ENCODE measurements at regions not wholly inside any gene's neighbourhood (a gene's known extent, or its start where the extent isn't known, plus 50 kb on each side); places are given as distances from the start of the nearest gene placed in this dataset.

DNA sequence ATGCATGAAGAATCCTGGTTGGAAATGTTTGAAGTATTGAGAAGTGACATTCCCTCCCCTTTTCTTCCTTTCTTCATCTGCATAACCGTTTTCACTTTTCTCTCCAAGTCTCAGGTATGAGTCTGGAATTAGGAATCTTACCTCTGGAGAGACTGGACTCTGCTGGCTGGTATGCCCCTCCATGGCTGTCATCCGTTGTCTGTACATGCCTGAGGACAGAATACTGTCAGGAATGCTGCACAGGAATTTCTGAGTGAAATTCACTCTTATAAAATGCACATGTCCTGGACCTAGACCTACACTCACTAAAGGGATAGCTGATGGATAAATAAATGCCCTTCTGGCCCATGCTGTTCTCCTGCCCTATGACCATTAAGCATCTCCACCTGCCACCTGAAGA lies 179.5 kb downstream of the MSN start:
- ATAC-seq (ENCODE audit: insufficient read depth, low FRiP score) (no peak), DNase-seq (no peak)
- TF ChIP-seq, protein P1, sequence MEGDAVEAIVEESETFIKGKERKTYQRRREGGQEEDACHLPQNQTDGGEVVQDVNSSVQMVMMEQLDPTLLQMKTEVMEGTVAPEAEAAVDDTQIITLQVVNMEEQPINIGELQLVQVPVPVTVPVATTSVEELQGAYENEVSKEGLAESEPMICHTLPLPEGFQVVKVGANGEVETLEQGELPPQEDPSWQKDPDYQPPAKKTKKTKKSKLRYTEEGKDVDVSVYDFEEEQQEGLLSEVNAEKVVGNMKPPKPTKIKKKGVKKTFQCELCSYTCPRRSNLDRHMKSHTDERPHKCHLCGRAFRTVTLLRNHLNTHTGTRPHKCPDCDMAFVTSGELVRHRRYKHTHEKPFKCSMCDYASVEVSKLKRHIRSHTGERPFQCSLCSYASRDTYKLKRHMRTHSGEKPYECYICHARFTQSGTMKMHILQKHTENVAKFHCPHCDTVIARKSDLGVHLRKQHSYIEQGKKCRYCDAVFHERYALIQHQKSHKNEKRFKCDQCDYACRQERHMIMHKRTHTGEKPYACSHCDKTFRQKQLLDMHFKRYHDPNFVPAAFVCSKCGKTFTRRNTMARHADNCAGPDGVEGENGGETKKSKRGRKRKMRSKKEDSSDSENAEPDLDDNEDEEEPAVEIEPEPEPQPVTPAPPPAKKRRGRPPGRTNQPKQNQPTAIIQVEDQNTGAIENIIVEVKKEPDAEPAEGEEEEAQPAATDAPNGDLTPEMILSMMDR (IDR thresholded peaks at IDR 0.05; ENCODE audit: control extremely low read depth, extremely low read depth), result no peak
- Histone ChIP-seq H3K4me3 (no peak overlapping the region), H3K27me3 (ENCODE audit: control insufficient read depth in 3 of 3, insufficient read depth in 3 of 3, low read length in 2 of 3) (no peaks in the 10 kb centered on the region), H3K36me3 (ENCODE audit: control insufficient read depth in 4 of 4, insufficient read depth in 4 of 4, low read length in 4 of 4) (no peaks in the 10 kb centered on the region), H3K4me1 (ENCODE audit: control insufficient read depth in 5 of 5, insufficient read depth in 5 of 5, low read length in 5 of 5) (no peaks in the 10 kb centered on the region), H3K9ac (ENCODE audit: insufficient read depth in 1 of 2, low read length in 2 of 2) (no peak overlapping the region), H3K9me3 (ENCODE audit: control insufficient read depth in 4 of 4, insufficient read depth in 3 of 4, low read length in 3 of 4) (peaks cover 0 to 5% (median 3%) of the 10 kb centered on the region in 4 donors), H3K27ac (ENCODE audit: low read depth in 1 of 2, low read length in 1 of 2) (no peak overlapping the region)
- 49 to 92% methylated on average over 2 of the region's 2 CpGs for WGBS, 2 donors

DNA sequence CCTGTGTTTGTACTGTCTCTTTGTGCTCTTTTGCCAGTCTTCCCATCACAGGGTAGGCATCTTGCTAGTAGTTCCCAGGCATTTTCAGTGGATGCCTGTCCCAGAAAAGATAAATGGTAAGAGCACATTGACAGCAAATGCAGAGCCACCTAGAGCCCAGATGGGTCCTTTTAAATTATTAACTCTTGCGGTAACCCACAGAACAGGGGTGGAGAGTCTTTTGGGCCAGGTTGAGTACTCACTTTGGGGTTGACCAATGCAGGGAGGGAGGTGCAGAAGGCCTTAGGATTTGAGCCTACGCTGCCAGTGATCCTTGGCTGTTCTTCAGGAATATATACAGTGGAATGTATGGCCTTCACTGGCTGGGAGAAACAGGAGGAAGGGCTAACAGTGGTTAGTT lies 173.8 kb downstream of the MSN start:
- Histone ChIP-seq H3K27me3 (ENCODE audit: control insufficient read depth in 3 of 3, insufficient read depth in 3 of 3, low read length in 2 of 3) (no peaks in the 10 kb centered on the region), H3K36me3 (ENCODE audit: control insufficient read depth in 4 of 4, insufficient read depth in 4 of 4, low read length in 4 of 4) (no peaks in the 10 kb centered on the region), H3K4me3 (no peak overlapping the region), H3K27ac (ENCODE audit: low read depth in 1 of 2, low read length in 1 of 2) (no peak overlapping the region), H3K4me1 (ENCODE audit: control insufficient read depth in 5 of 5, insufficient read depth in 5 of 5, low read length in 5 of 5) (no peaks in the 10 kb centered on the region), H3K9ac (ENCODE audit: insufficient read depth in 1 of 2, low read length in 2 of 2) (no peak overlapping the region), H3K9me3 (ENCODE audit: control insufficient read depth in 4 of 4, insufficient read depth in 3 of 4, low read length in 3 of 4) (peaks cover 0 to 19% (median 3%) of the 10 kb centered on the region in 4 donors)
- WGBS, 2 donors, result 88 to 100% methylated on average over 2 of the region's 2 CpGs
- DNase-seq (no peak), ATAC-seq (ENCODE audit: insufficient read depth, low FRiP score) (no peak)
- TF ChIP-seq, protein P1 (IDR thresholded peaks at IDR 0.05; ENCODE audit: control extremely low read depth, extremely low read depth), result no peak

DNA sequence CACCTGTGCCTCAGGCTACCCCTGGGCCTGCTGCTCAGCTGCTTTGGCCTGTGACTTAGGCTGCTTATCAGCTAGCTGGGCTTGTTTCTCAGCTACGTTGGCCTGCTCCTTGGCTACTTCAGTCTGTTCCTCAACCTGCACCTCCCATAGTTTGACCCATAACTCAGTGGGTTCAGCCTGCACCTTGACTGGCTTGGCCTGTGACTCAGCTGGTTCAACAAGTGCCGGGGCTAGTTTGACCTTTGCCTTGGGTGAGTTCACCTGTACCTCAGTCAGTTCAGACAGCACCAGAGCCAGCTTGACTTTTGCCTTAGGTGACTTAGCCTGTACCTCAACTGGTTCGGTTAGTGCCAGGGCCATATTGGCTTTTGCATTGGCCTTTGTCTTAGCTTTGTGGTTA lies 171.2 kb downstream of the MSN start:
- no peak overlapping the region for H3K4me3 ChIP-seq
- H3K9ac ChIP-seq (ENCODE audit: insufficient read depth in 1 of 2, low read length in 2 of 2), result no peak overlapping the region
- no peaks in the 10 kb centered on the region for H3K4me1 ChIP-seq (ENCODE audit: control insufficient read depth in 5 of 5, insufficient read depth in 5 of 5, low read length in 5 of 5)
- no peak for ATAC-seq (ENCODE audit: insufficient read depth, low FRiP score)
- no peaks in the 10 kb centered on the region for H3K36me3 ChIP-seq (ENCODE audit: control insufficient read depth in 4 of 4, insufficient read depth in 4 of 4, low read length in 4 of 4)
- 81 to 83% methylated on average over 3 of the region's 3 CpGs for WGBS, 2 donors
- TF ChIP-seq, protein P1 (IDR thresholded peaks at IDR 0.05; ENCODE audit: control extremely low read depth, extremely low read depth), result no peak
- peaks cover 0 to 18% (median 3%) of the 10 kb centered on the region in 4 donors for H3K9me3 ChIP-seq (ENCODE audit: control insufficient read depth in 4 of 4, insufficient read depth in 3 of 4, low read length in 3 of 4)
- DNase-seq, result no peak
- no peak overlapping the region for H3K27ac ChIP-seq (ENCODE audit: low read depth in 1 of 2, low read length in 1 of 2)
- no peaks in the 10 kb centered on the region for H3K27me3 ChIP-seq (ENCODE audit: control insufficient read depth in 3 of 3, insufficient read depth in 3 of 3, low read length in 2 of 3)

DNA sequence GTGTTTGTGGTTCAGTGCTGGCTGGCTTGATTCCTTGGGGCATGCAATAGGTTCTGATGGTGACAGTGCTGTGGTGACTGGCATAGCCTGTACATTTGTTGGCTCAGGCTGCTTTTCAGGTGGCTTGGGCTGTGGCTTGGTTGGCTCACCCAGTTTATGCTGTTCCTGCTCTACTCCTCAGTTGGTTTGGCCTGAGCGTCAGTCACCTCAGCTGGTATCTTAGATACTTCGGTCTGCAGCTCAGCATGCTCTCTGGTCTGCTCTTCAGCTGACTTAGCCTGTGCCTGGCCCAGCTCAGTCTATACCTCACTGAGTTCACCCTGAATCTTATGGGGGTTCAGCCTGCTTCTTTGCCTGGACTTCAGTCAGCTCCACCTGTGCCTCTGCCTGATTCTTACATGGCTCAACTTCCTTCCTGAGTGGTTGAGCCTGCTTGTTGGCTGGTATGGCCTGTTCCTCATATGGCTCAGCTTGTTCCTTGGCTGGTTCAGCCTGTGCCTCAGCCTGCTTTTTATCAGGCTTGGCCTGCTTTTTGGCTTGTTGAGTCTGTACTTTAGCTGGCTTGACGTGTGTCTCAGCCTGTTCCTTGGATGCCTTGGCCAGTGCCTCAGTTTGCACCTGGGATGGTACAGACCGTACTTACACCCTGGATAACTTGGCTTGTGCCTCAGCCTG lies 170.6 kb downstream of the MSN start:
- Histone ChIP-seq H3K36me3 (ENCODE audit: control insufficient read depth in 4 of 4, insufficient read depth in 4 of 4, low read length in 4 of 4) (no peaks in the 10 kb centered on the region), H3K9ac (ENCODE audit: insufficient read depth in 1 of 2, low read length in 2 of 2) (no peak overlapping the region), H3K4me3 (no peak overlapping the region), H3K4me1 (ENCODE audit: control insufficient read depth in 5 of 5, insufficient read depth in 5 of 5, low read length in 5 of 5) (no peaks in the 10 kb centered on the region), H3K9me3 (ENCODE audit: control insufficient read depth in 4 of 4, insufficient read depth in 3 of 4, low read length in 3 of 4) (peaks cover 0 to 16% (median 2%) of the 10 kb centered on the region in 4 donors), H3K27me3 (ENCODE audit: control insufficient read depth in 3 of 3, insufficient read depth in 3 of 3, low read length in 2 of 3) (no peaks in the 10 kb centered on the region), H3K27ac (ENCODE audit: low read depth in 1 of 2, low read length in 1 of 2) (no peak overlapping the region)
- TF ChIP-seq, protein P1 (IDR thresholded peaks at IDR 0.05; ENCODE audit: control extremely low read depth, extremely low read depth), result no peak
- DNase-seq, result no peak
- ATAC-seq (ENCODE audit: insufficient read depth, low FRiP score), result no peak
- WGBS, 2 donors, result 85 to 88% methylated on average over 4 of the region's 4 CpGs

Measured in lung (tissue), 11 donors.